Peyer's patch (tissue), 4 donors: ENCODE measurements at regions not wholly inside any gene's neighbourhood (a gene's known extent, or its start where the extent isn't known, plus 50 kb on each side); places are given as distances from the start of the nearest gene placed in this dataset.
"Not testable (repeated sequence)": the region's sequence is repeated elsewhere in the genome, so short reads cannot be mapped to it uniquely, and the experiment has no call there.

ENCODE experiments used
- DNase-seq, 3 donors: peaks; one replicate each; pipeline ENCODE4 v3.0.0-alpha.2; 2017 to 2019
- H3K27ac ChIP-seq, 4 donors: fragments of 200-600 bp; sonication (generic); one replicate each; pipeline ENCODE4 v1.5.1; 2016 to 2019
- H3K27me3 ChIP-seq, 2 donors: fragments of 200-600 bp; sonication (generic); one replicate each; pipeline ENCODE4 v1.5.1; 2019
- H3K36me3 ChIP-seq, 3 donors: fragments of 200-600 bp; sonication (generic); one replicate each; pipeline ENCODE4 v1.5.1; 2016 to 2019
- H3K4me1 ChIP-seq, 4 donors: fragments of 200-600 bp; sonication (generic); one replicate each; pipeline ENCODE4 v1.5.1; 2016 to 2019
- H3K4me3 ChIP-seq, 4 donors: fragments of 200-600 bp; sonication (generic); 1 replicate in 3 of 4; 2 replicates in 1 of 4; pipeline ENCODE4 v1.5.1; 2016 to 2019; ENCODE audit warnings: mild to moderate bottlenecking in 1 of 4
- H3K9me3 ChIP-seq, 4 donors: fragments of 200-600 bp; sonication (generic); one replicate each; pipeline ENCODE4 v1.5.1; 2016 to 2019; ENCODE audit warnings: mild to moderate bottlenecking in 1 of 4
- CTCF ChIP-seq, 6 experiments: fragments of 450-650 bp in 4 of 6; fragments of 200-600 bp in 2 of 6; sonication (generic) in 1 of 6; IDR thresholded peaks; one replicate each; pipeline ENCODE4 v1.5.1; 2017 to 2019; ENCODE audit warnings: antibody characterized with exemption in 6 of 6, mild to moderate bottlenecking in 3 of 6, moderate library complexity in 1 of 6
- POLR2A ChIP-seq, 2 donors: fragments of 450-650 bp; IDR thresholded peaks; one replicate each; pipeline ENCODE4 v1.5.1; 2017; ENCODE audit warnings: antibody characterized with exemption in 2 of 2, mild to moderate bottlenecking in 2 of 2, moderate library complexity in 2 of 2

- Histone ChIP-seq H3K4me3 (no peak overlapping the region), H3K9me3 (no peaks in the 10 kb centered on the region), H3K4me1 (no peaks in the 10 kb centered on the region), H3K36me3 (no peaks in the 10 kb centered on the region), H3K27ac (peak overlapping the region in 2 of 4 donors; percentile 23 to 55), H3K27me3 (no peaks in the 10 kb centered on the region)
- peak in 1 of 3 donors; percentile 33 for DNase-seq
- TF ChIP-seq CTCF (IDR thresholded peaks at IDR 0.05) (no peak), POLR2A (IDR thresholded peaks at IDR 0.05) (no peak)
These were observed 102.9 kb upstream of the LRPAP1 start for GRCh38 chr4:3634894-3635820.

DNA sequence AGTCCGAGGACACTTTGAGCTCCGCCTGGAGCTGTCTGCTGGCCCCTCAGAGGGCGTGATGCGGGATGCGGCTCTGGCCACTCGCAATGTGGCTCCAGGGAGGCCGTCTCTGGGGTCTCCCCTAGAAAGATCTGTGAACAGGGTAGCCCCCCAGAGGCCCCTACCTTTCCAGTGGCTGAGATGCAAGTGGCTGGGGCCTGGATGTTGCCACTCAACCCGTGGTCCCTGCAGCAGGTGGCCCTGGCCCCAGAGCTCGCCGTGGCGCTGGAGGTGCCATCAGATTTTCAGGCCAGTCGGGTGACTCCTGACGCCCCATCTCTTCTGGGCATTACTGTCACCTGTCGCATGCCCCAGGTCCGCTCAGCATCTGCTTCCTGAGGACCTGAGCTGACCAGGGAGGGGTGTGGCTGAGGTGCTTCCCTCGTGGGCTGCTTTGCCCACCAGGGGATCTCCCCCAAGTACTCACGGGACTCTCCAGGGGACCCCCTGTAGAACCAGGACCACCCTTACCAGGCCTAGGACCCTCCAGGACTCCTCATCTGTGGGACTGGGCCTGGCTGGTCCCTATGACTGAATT lies 102.1 kb upstream of the LRPAP1 start:
- peak in 1 of 3 donors; percentile 40 for DNase-seq
- Histone ChIP-seq H3K36me3 (no peaks in the 10 kb centered on the region), H3K4me1 (no peaks in the 10 kb centered on the region), H3K9me3 (no peaks in the 10 kb centered on the region), H3K27ac (peak overlapping the region in 2 of 4 donors; percentile 23 to 30), H3K4me3 (no peak overlapping the region), H3K27me3 (no peaks in the 10 kb centered on the region)
- TF ChIP-seq POLR2A (IDR thresholded peaks at IDR 0.05), result no peak
- no peak for TF ChIP-seq CTCF (IDR thresholded peaks at IDR 0.05)

GRCh38 chr4:3633277-3633676 lies 101.1 kb upstream of the LRPAP1 start:
- H3K36me3 ChIP-seq, H3K9me3 ChIP-seq, H3K27ac ChIP-seq, H3K4me3 ChIP-seq, H3K27me3 ChIP-seq, H3K4me1 ChIP-seq: not testable (repeated sequence)
- DNase-seq, result peak in 1 of 3 donors; percentile 24

- H3K36me3 ChIP-seq, H3K4me3 ChIP-seq, H3K27me3 ChIP-seq, H3K27ac ChIP-seq, H3K9me3 ChIP-seq, H3K4me1 ChIP-seq: not testable (repeated sequence)
- DNase-seq, result peak in 1 of 3 donors; percentile 26
These were observed 100.6 kb upstream of the LRPAP1 start for GRCh38 chr4:3632794-3633193.

DNA sequence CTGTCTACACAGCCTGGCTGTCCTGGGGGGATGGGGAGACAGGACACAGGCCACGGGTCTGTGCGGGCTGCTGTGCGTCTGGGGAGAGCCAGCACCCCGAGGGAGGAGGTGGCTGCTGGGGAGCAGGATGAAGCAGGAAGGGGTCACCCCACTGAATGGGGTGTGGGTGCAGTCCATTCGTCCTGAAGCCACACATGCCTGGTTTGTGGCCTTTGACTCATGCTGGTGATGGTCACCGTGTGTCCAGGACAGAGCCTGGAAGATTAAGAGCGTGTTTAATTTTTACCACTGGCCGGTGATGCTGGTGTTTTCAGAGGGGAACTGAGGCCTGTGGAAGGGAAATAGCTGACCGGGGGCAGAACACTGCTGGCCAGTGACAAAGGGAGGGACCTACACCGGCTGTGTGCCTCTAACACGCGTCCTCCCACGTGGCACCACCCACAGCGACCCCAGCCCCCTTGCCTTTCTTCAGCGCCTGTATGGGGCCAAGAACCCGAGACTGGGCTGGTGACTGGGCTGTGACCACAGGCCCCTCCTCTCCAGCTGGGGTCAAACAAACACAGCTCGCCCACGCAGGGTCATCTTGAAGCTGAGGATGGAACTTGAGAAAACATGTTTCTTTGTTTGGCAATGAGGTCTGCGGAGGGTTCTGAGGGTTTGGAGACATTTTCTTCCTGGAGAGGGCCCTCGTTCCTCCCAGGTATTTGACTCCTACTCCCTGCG lies 99.5 kb upstream of the LRPAP1 start:
- DNase-seq, result peak in 1 of 3 donors; percentile 35
- peak overlapping the region in 1 of 4 donors; percentile 39 for H3K27ac ChIP-seq

GRCh38 chr4:3630598-3631543 lies 98.6 kb upstream of the LRPAP1 start:
- H3K27ac ChIP-seq, result peak overlapping the region in 1 of 4 donors; percentile 39
- DNase-seq, result peak in 1 of 3 donors; percentile 50
- no peaks in the 10 kb centered on the region for H3K27me3 ChIP-seq
- no peaks in the 10 kb centered on the region for H3K36me3 ChIP-seq
- no peaks in the 10 kb centered on the region for H3K9me3 ChIP-seq
- no peaks in the 10 kb centered on the region for H3K4me1 ChIP-seq
- no peak overlapping the region for H3K4me3 ChIP-seq
- TF ChIP-seq POLR2A (IDR thresholded peaks at IDR 0.05) (no peak), CTCF (IDR thresholded peaks at IDR 0.05) (no peak)

More for the DNA sequence above, 99.5 kb upstream of the LRPAP1 start:
- H3K4me1 ChIP-seq, H3K27me3 ChIP-seq, H3K4me3 ChIP-seq, H3K36me3 ChIP-seq, H3K9me3 ChIP-seq: not testable (repeated sequence)
